ENCODE measurements at regions not wholly inside any gene's neighbourhood (a gene's known extent, or its start where the extent isn't known, plus 50 kb on each side); places are given as distances from the start of the nearest gene placed in this dataset.

DNA sequence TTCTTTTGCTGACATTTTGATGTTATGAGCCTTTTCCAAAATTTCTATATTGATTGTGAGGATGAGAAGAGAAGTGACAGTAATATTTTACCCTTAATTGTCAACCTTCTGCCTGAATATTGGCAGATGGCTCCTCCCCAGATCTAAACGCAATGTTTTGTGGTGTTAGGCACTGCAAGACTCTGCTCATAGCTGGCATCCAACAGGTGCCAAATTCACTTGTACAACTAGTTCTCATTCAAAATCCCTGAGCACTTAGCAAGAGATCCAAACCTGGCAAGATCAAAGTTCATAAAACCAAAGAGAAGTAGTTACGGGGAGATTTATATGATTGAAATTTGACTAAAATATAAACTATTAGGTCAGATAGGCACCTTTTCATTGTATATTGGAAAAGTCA is 901.7 kb upstream of the INTU start:
- TF ChIP-seq NFYB (CRISPR knock-in tag; IDR thresholded peaks at IDR 0.05) = no peak
- TF ChIP-seq TAF1 (CRISPR knock-in tag; IDR thresholded peaks at IDR 0.05) = no peak
- TF ChIP-seq JUND (CRISPR knock-in tag; IDR thresholded peaks at IDR 0.05) = no peak
